ENCODE measurements at regions not wholly inside any gene's neighbourhood (a gene's known extent, or its start where the extent isn't known, plus 50 kb on each side); places are given as distances from the start of the nearest gene placed in this dataset.

DNA sequence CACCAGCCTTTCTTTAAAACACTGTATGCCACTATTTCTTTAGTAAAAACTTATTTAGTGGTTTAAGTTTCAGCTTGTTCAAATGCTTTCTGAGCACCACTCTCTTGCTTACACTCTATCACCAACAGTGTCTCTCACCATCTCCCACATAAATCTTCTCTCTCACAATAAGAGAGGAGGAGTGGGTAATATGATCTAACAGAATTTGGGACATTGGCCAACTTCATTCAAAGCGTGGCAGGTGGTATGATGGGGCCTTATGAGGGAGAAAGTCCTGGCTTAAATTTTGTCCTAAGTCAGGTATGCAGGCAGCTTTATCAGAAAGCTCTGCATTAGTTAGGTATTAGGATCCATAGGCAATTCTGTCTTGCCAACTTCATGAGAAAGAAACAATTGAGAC lies 1132.5 kb downstream of the TUSC7 start:
- TF ChIP-seq, protein P1, sequence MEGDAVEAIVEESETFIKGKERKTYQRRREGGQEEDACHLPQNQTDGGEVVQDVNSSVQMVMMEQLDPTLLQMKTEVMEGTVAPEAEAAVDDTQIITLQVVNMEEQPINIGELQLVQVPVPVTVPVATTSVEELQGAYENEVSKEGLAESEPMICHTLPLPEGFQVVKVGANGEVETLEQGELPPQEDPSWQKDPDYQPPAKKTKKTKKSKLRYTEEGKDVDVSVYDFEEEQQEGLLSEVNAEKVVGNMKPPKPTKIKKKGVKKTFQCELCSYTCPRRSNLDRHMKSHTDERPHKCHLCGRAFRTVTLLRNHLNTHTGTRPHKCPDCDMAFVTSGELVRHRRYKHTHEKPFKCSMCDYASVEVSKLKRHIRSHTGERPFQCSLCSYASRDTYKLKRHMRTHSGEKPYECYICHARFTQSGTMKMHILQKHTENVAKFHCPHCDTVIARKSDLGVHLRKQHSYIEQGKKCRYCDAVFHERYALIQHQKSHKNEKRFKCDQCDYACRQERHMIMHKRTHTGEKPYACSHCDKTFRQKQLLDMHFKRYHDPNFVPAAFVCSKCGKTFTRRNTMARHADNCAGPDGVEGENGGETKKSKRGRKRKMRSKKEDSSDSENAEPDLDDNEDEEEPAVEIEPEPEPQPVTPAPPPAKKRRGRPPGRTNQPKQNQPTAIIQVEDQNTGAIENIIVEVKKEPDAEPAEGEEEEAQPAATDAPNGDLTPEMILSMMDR (IDR thresholded peaks at IDR 0.05) = no peak
- TF ChIP-seq POLR2A (IDR thresholded peaks at IDR 0.05) = no peak
